NCI-H2171 (cell line): ENCODE measurements at regions not wholly inside any gene's neighbourhood (a gene's known extent, or its start where the extent isn't known, plus 50 kb on each side); places are given as distances from the start of the nearest gene placed in this dataset.

ENCODE experiments used
- DNase-seq: peaks from one replicate; lab custom pipeline; 2025; lab: John Stamatoyannopoulos, UW

GRCh38 chr4:45640281-45640680, 483.6 kb downstream of the GABRG1 start:
- no peak for DNase-seq

GRCh38 chr4:45638641-45639040, 485.2 kb downstream of the GABRG1 start:
- DNase-seq, result no peak

GRCh38 chr4:45636175-45636574, 487.7 kb downstream of the GABRG1 start:
- no peak for DNase-seq

GRCh38 chr4:45629717-45630116, 494.1 kb downstream of the GABRG1 start:
- no peak for DNase-seq

- DNase-seq, result no peak
Observed at GRCh38 chr4:45621971-45622370, 501.9 kb downstream of the GABRG1 start.

DNA sequence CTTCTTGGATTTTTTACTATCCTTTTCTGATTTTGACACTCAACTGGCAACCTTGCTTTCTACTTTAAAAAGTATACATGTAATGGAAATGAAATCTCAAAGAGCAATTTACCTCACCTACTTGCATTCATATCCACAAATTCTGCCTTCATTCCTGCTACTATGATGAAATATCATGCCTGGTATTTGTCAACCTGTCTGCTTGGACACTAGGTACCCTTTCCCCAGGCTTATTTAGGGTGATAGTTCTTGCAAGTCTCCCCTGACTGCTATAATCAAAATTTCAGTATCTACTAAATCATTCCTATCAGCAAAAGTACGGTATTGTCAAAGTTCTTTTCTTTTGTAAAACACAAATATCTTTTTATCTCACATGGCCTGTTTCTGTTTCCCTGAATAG, 503.0 kb downstream of the GABRG1 start:
- no peak for DNase-seq

DNA sequence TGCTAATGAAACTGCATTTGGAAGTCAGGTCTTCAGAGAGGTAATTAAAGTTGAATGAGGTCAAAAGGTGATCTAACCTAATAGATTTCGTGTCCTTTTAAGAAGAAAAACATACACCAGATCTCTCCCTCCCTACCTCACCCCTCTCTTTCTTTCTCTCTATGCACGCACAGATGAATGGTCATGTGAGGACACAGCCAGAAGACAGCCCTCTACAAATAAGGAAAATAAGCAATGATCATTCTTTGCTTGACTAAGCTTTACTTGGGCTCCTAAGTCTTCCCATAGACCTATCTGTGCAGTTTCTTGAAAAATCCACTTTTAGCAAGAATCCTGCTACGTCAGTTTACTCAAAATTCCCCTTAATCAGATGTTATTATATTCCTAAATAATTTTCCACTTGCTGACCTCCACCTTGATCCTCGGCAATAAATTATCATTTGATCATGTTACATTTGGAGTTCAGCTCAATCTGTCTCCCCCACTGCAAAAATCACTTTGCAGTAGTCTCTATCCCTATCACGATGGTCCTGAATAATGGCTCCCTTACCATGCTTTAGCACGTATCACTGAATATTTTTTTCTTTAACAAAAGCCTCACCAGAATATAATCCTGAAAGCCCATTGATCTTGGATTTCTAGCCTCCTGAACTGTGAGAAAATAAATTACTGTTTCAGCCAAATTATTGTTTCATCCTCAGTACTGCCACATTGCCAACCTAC, 527.3 kb downstream of the GABRG1 start:
- DNase-seq, result no peak

DNA sequence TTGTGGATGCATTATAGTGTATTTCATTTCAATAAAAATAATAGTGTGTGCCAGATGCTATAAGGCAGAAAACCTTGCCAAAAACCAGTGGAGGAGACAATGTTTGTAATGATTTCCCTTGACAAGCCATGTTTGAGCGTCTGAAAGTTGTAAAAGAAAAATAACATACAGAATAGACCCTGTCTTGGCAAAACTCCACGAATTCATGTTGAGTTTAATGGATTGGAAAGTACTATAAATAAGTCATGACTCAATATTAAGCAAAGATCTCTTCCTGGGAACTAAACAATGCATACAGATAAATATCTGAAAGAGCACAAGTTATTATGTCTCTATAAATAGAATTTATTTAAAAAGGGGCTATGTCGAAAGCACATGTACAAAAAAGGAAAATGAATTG, 543.5 kb downstream of the GABRG1 start:
- DNase-seq, result no peak

GRCh38 chr4:45578874-45579273, 545.0 kb downstream of the GABRG1 start:
- no peak for DNase-seq

DNA sequence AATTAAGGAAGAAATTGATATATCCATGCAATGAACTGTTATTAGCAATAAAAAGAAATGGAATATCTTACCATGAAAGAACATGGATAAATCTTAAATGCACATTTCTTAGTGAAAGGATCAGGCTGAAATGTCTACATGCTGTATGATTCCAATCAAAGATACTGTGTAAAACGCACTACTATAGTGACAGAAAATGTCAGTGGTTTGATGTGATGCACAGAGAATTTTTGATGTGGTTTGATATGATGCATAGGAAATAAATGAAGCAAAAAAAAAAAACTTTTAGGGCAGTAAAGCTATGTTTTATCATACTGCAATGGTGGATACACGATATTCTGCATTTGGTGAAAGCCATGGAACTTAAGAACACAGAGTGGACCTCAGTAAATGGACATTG, 547.6 kb downstream of the GABRG1 start:
- no peak for DNase-seq

DNA sequence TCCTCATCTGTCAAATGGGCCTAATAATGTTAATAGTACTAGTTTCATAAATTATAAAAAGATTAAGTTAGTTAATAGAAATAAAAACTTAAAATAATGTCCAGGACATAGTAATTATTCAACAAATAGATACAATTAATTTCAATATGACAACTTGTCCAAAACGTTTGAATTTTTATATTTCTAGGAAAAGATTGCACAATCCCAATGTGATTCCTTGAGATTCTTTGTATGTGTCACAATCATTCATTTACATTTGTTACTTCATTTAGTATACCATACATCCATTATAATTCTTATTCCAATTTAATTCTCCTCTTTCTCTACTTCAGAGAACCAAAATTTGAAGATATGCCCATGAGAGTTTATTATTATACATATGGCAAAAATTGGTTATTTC, 554.2 kb downstream of the GABRG1 start:
- DNase-seq, result no peak

DNA sequence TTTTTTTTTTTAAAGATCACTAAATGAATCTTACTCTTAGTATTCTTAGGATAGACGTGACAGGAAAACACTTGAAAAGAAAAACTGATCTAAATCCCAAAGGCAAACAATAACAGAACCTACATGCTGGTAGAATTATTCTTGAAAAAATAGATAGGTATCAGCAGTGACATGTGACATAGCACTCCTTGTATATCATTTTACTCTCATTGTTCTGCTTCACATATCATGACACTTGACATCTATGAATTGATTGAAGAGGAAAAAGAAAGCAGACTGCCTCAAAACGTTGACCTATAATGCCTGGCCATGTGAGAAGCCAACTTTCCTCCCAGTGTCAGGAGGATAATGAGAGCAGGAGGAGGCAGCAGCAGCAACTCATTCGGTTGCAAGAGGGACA, 555.2 kb downstream of the GABRG1 start:
- DNase-seq, result no peak

DNA sequence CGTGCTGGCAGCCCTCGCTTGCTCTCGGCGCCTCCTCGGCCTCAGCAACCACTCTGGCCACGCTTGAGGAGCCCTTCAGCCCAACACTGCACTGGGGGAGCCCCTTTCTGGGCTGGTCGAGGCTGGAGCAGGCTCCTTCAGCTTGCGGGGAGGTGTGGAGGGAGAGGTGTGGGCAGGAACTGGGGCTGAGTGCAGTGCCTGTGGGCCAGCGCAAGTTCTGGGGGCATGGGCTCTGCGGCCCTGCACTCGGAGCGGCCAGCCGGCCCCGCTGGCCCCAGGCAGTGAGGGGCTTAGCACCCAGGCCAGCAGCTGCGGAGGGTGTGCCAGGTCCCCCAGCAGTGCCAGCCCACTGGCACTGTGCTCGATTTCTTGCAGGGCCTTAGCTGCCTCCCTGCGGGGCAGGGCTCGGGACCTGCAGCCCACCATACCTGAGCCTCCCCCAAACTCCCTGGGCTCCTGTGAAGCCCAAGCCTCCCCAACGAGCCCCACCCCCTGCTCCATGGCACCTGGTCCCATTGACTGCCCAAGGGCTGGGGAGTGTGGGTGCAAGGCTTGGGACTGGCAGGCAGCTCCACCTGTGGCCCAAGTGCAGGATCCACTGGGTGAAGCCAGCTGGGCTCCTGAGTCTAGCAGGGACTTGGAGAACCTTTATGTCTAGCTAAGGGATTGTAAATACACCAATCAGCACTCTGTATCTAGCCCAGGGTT, 556.8 kb downstream of the GABRG1 start:
- DNase-seq, result no peak

DNA sequence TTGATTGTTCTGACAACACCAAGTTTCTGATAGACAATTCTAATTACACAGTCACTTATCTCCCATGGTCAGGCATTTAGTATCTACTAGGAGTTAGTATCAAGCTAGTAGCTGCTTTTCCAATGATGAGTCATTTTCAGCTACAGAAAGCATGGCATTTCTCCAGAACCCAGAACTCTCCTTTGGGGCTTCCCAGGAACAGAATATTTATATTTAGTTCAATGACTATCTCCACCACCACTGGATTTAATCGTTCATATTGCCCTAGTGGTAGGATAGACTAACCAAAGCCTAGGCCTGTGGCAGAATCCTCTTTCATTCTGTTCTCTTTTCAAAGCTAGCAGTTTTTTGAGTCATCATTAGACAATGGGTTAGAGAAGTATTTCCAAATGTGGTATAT, 569.4 kb downstream of the GABRG1 start:
- no peak for DNase-seq

- DNase-seq, result no peak
Observed at GRCh38 chr4:45550766-45551366, 573.0 kb downstream of the GABRG1 start.

DNA sequence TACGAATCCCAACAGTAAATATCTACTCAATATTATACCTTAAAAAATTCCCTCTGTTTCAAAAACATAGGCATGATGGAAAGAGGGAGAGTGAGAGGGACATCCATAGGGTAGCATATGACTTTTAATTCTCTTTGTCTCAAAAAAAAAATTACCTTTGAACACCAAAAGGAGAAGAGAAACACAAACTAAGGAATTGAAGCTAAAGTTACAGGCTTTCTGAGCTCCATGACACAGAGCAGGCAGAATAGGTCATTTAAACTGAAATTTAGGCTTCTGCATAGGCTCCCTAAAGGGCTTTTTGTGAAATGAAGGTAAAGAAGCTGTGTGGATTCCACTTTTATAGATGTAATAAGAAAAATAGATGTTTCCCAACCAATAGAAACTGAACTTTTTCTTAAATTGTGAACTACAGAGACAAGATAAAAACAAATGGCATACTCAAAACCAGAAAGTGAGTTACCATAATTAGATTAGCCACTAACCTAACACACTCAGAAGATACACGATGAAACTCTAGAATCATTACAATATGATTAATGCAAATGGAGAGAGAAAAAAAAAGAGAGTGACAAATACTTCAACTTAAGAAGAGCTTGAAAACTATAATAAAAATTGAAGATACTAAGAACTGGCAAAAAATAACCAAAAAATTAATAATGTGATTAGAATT, 584.6 kb downstream of the GABRG1 start:
- no peak for DNase-seq

- no peak for DNase-seq
Observed at GRCh38 chr4:45530498-45530897, 593.4 kb downstream of the GABRG1 start.

DNA sequence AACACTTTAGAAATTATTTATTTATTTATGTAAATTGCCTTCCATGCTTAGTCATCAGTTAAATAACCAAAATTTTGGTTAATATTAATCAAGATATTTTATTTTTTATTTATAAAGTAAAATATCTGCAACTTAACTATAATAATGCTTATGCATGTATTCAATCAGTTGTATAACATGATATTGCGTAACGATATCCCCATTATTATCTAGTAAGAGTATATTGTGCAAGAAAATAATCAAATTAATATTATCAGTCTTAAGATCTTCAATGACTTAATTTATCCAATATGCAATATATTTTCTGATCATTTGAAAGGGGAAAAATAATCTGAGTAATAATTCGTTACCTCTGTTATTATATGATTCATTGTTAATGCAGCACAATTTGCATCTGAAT, 596.7 kb downstream of the GABRG1 start:
- no peak for DNase-seq

DNA sequence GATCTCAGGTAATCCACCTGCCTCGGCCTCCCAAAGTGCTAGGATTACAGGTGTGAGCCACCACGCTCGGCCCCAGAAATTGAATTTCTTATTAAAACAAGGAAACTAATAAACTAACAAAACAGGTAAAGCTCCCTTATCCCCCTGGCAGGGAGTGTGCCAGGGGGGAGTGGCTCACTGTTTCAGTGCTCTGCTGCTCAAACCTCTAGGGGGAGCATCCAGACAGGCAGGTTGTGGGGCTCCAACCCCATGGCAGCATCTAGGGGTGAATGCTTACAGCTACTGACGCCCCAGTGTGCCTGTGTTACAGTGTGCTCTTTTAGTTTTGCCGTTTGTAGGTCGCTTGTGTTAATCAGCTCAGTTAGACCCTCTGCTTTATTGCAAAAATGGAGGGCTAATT, 605.0 kb downstream of the GABRG1 start:
- DNase-seq, result no peak

GRCh38 chr4:45502471-45502870, 621.4 kb downstream of the GABRG1 start:
- DNase-seq, result no peak

- no peak for DNase-seq
Observed at GRCh38 chr4:45484740-45485139, 639.1 kb downstream of the GABRG1 start.

- DNase-seq, result no peak
Observed at GRCh38 chr4:45482346-45482745, 641.5 kb downstream of the GABRG1 start.

DNA sequence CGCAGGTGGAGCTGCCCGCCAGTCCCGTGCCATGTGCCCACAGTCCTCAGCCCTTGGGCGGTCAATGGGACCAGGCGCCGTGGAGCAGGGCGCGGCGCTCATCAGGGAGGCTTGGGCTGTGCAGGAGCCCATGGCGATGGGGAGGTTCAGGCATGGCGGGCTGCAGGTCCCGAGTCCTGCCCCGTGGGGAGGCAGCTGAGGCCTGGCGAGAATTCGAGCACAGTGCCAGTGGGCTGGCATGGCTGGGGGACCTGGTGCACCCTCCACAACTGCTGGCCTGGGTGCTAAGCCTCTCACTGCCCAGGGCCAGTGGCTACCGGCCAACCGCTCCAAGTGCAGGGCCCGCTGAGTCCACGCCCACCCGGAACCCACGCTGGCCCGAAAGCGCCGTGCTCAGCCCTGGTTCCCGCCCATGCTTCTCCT, 646.5 kb downstream of the GABRG1 start:
- DNase-seq, result no peak
